HG03095 (cell line): ENCODE measurements at regions not wholly inside any gene's neighbourhood (a gene's known extent, or its start where the extent isn't known, plus 50 kb on each side); places are given as distances from the start of the nearest gene placed in this dataset.
"Not testable (repeated sequence)": the region's sequence is repeated elsewhere in the genome, so short reads cannot be mapped to it uniquely, and the experiment has no call there.

Experiments used
- ATAC-seq: cut with Tn5 transposase; IDR thresholded peaks from one replicate; pipeline ENCODE4 v1.9.1; 2021; ENCODE audit warnings: moderate library complexity; ENCODE audit not compliant: unreplicated experiment

DNA sequence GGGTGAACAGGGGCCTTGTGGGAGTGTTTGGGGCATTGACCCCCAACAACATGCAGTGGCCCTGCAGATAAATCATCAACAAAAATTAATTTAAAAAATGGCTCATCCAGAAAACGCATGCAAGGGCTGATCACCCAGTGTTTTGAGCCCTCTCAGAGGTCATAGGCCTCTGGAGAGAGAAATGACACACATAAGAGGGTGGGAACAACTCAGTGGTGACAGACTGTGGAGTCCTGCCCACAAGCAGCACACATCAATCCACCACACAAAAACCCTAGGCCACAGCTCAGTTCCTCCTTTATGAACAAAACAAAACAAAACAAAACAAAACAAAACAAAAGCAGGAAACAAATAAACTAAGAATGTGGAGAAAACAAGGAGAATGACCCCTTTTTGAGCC, 351.7 kb upstream of the SPHKAP start:
- ATAC-seq: no peak

DNA sequence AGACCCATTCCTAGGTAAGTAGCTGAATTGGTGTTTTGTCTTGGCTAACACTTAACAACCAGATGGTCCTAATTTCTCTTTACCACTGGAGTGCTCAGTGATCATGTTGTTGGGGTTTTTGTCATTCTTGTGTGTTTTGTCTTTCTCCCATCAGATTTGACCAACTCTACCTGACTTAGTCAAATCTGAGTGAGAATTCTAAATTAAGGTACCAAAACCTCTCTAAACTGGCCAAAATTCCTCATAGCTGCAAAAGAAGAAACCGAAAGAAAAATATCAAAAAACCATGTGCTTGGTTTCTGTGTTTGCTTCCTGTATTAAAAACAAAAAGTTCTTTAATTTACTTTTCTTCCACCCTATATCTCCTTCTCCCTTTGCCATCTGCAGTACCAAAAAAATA, 350.7 kb upstream of the SPHKAP start:
- no peak for ATAC-seq

DNA sequence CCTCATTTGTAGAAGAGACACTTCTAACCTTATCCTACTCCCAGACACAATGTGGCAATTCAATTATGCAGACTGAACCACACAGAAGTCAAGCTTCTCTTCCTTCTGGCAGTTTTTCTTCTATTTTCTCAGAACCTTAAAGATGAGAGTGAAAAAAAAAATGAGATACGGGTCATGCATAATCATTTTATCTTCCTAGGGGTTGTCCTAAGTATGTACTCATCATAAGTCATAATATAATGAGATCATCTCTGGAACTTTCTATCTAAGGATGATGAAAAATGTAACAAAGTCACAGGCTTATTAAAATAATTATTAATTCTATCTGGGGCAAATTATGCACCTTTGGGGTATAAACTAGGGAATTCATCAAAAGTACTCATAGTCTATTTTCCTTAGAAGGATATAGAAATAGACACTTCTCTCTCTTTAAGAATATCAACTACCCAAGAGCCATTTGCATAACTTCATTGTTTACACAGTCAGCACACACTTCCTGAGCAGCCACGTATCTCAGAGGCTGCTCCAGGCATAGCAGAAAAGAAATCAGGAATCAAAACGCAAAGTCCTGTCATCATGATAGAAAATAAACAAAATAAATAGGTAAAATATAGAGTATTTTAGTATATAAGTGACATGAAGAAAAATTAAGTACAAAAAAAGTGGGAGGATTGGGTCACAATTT, 345.9 kb upstream of the SPHKAP start:
- ATAC-seq: no peak

DNA sequence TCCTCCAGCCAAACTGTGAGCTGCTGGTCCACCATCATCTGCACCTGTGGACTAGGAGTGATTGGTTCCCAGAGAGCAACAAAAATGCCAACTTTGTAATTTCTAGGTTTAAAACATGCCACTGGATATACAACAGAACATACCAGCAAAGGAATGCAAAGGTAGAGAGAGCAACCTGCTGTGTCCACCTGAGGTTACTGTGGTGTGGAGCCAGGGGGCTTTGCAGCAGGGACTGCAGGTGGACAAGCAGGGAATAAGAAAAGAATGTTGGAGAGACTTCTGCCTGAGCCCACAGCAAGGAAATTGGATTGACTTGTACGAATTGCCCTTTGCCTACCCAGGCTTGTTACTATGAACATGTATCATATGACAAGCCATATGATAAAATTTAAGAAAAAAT, 345.2 kb upstream of the SPHKAP start:
- ATAC-seq: no peak

DNA sequence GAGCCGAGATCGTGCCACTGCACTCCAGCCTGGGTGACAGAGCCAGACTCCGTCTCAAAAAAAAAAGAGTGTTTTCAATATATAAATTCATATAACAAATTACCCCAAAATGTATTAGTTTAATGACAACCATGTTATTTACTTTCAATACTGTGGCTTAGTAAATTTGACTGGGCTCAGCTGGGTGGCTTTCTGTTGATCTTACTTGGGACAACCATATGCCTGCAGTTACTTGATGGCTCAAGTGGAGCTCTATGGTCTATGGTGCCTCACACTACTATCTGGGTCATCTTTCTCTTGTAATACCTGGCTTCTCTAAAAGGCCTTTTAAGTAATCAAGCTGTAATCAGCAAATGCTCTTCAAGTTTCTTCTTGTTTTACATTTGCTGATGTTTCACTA, 341.5 kb upstream of the SPHKAP start:
- no peak for ATAC-seq

DNA sequence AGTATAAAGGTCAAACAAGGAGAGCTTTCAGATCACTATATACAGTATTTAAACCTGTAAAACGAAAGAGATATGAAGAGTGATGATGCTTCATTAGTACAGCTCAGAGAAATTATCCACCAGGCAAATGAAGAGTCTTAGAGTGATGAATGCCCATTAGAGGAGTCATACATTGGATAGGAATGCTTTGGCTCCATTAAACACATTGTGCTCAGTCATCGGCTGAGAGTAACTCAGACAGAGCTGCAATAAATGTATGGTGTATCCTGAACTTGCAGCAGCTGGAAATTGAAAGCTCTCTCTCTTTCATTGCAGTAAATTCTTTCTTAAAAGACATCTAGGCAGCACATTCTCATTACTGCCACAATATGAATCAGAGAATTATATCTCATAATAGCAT, 340.8 kb upstream of the SPHKAP start:
- ATAC-seq: no peak

DNA sequence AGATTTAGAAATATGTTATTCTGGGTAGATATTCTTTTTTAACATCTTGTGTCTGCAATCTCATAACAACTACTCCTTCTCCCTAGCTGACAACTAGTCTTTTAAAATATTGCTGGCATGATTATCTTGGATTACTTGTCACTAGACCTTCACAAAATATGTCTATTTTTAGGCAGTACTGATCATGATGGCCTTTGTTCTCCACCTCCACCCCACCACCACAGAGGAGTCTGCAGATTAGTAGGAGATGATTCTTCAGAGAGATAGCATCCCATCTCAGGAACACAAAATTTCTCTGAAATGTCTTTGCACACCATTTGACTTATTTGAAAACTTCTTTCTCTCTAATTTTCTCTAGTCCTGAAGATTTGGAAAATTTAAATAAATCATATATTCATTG, 338.1 kb upstream of the SPHKAP start:
- no peak for ATAC-seq

DNA sequence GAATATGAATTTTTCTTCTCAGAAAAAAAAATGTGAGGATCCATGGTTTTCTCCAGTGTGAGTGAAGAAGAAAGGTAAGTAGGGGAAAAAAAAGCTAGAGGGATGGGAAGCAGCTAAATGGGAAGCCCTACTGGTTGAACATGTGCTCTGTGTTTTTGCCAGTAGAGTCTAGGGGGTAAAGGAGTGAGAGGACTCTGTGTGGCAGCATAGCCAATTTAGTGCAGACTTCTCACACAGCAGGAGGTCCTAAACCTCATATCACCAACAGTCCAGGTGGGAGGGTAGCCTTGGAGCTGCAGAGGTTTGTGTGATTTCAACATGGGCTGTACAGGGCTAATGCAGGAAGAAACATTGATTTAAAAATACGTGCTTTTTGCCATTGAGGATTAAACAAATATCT, 334.5 kb upstream of the SPHKAP start:
- no peak for ATAC-seq

DNA sequence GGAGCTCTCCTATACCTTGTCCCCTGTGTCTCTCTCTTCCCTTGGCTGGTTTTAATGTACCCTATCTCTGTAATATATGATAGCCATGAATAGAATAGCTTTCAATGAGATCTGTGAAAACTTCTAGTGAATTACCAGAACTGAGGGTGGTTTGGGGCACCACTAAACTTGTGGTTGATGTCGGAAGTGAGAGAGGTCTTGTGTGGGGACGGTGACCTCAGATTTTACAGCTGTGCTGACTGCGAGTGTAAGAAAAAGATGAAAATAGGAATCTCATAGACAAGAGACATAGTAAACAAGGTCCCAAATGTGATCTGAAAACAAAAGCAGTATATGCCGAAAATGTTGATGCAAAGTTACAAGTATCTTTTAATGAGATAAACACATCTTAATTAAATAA, 332.0 kb upstream of the SPHKAP start:
- ATAC-seq: not testable (repeated sequence)

DNA sequence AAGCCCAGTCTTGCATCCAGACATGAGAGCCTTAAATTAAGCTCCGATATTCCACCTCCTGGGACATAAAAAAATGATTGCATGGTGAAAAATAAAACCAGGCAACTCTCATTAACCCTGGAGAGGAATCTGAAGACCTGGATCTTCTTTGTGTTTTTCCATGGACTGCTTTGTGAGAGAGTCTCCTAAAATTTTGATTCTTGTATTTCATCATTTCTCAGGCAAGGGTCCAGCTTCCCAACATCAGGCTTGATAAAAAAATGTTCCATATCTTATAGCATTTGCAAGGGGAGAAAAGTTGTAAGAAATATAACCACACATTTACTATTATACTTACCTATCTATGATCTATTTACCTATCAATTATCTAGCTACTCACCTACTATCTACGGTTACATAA, 327.5 kb upstream of the SPHKAP start:
- no peak for ATAC-seq

DNA sequence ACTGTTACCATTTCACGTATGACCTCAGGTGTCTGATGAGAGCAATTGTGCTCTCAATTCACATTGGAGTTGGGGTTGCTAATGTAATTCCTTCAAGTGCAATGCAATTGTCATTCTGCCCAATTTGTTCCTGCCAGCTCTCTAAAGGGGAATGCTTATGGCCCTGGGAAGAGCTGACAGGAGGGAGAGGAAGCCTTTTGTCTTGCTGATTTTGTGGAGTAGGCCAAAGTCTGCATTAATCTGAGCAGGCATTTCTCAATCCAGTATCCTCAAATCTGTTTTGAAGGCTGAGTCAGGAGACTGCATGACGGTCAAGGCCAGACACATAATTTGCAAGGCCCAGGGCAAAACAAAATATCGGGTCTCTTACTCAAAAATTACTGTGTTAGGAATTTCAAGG, 326.4 kb upstream of the SPHKAP start:
- no peak for ATAC-seq

DNA sequence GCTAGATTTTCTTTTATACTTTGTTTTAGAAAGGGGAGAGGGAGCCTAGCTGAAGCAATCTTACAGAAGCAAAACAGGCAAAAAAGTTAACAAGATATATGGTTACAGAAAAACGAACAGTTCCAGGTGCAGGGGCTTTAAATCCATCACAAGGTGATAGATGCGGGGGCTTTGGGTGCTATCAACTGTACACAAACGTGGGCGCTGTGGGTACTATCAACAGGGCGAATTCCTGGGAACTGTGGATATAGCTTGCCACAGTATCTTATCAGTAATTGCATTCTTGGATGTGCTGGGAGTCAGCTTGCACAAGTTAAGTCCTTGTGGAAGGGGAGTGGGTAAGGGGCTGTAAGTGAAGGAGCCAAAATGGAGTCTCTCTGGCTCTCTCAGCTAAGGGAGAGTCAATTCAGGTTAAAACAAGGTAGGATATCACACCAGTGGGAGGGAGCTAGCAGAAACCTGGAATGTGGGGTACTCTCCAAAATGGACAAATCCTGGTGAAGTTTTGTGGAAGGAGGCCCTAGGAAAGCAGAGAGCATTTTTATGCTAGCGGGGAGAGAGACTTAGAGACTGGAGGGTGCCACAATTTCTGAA, 325.8 kb upstream of the SPHKAP start:
- ATAC-seq: no peak

DNA sequence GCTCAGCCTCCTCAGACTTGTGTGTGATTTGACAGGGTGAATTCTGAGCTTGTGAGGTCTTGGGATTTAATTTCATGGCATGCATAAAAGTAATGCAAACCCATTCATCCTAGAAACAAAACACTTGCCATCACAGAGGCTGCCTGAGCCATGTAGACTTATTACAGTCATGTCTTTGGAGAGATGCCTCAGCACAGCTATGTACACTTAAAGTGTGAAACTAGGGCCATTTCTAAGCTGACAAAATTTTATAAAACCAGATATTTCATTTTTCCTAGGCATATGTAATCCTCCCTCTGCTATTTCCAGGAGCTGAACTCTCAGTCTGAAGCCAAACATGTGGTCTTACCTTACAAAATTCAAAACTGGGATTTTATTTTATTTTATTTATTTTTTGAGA, 322.2 kb upstream of the SPHKAP start:
- ATAC-seq: no peak

DNA sequence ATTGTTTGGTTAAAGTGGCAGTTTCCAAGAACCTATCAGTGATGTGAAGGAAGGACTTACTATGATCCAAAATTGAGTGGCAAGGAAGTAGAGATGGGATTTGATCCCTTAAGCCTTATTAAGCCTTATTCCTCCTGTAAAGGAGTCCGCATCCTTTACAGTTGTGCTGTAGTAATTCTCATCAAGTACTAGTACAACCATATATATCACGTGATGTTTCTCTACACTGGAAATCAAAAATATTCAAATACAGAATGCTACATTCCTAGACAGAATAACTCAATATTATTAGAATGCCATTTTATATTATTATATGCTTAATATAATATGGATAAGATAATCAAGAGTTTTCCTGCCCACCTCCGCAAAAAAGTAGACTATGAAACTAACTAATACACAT, 312.4 kb upstream of the SPHKAP start:
- no peak for ATAC-seq

DNA sequence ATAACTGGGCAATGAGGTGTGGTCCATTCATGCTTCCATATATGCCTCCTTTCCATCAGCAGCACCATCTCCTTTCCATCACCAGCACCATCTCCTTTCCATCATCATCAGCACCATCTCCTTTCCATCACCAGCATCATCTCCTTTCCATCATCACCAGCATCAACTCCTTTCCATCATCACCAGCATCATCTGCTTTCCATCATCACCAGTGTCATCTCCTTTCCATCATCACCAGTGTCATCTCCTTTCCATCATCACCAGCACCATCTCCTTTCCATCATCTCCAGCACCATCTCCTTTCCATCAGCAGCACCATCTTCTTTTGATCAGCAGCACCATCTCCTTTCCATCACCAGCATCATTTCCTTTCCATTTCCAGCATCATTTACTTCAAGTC, 297.5 kb upstream of the SPHKAP start:
- no peak for ATAC-seq

DNA sequence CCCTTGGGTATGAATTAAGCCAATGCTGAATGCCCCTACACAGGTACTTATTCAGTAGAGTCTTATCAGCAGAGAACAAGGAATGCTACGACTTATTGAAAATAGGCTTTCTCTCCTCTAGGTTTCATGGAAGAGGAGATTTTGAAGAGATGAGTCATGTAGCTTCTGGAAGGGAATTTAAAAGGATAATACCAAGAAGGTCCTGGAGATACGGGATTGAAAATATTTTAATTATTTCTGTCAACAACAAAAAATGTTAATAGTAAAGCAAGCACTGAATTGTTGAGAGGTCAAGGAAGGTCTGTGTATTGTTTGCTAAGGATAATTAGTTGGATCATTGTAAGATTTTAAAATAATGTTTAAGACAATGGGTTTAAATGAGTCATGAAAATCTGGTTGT, 293.0 kb upstream of the SPHKAP start:
- ATAC-seq: no peak

DNA sequence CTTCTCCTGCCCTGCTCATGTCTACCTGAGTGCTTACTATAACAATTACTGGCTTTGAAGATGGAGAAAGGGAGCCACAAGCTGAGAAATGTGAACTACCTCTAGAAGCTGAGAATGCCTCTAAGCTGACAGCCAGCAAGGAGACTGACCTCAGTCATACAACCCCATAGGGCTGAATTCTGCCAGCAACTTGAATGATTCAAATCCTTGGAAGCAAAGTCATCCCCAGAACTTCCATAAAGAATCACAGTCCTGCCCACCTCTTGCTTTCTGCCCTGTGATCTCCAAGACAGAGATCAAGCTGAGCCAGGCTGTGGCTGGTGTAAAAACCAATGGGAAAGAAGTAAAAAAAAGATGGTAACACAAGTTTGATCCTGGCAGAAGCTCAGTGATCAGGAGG, 288.2 kb upstream of the SPHKAP start:
- no peak for ATAC-seq

DNA sequence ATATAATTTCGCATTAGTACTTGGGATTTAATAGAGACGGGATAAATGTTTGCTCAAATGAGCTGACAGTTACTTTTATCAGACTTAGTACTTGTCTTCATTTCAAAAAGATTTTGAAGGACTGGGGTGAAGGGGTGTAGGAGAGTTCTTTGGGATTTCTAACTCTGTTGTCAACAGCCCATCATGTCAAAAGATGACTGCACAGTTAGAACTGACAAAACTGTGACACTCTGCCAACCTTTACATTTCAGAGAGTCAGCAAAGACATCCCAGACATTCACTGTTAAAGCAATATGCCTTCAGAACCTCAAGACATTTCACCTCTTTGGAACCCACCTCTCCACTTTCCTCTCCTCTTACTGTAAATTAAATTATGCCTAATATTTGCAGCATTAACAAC, 285.4 kb upstream of the SPHKAP start:
- no peak for ATAC-seq

DNA sequence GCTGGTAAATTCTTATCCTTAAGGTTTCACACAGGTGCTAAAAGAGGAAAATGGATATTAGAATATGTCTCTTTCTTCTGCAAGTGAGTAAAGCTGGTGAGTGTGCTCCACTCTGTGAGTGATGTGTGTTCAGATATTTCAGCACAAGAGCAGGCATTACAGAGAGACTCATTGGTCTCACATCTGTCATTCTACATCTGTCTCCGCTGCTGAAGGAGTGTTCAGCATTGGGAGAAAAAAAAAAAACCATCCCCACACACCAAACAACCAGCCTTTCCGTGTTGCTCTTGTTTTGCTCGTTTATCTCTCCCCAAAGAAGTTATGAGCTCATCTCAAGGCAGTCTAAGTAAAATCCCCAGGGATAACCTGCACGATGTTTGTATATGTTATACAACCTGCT, 283.9 kb upstream of the SPHKAP start:
- ATAC-seq: no peak

DNA sequence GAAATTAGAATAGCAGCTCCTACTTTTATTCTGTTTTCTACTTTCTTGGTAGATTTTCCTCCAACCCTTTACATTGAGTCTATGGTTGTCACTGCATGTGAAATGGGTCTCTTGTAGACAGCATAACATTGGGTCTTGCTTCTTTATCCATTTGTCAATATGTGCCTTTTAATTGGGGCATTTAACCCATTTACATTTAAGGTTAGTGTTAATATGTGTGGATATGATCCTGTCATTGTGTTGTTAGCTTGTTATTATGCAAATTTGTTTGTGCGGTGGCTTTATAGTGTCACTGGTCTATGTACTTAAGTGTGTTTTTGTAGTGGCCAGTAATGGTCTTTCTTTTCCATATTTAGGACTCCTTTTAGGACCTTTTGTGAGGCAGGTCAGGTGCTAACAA, 276.9 kb upstream of the SPHKAP start:
- ATAC-seq: no peak

DNA sequence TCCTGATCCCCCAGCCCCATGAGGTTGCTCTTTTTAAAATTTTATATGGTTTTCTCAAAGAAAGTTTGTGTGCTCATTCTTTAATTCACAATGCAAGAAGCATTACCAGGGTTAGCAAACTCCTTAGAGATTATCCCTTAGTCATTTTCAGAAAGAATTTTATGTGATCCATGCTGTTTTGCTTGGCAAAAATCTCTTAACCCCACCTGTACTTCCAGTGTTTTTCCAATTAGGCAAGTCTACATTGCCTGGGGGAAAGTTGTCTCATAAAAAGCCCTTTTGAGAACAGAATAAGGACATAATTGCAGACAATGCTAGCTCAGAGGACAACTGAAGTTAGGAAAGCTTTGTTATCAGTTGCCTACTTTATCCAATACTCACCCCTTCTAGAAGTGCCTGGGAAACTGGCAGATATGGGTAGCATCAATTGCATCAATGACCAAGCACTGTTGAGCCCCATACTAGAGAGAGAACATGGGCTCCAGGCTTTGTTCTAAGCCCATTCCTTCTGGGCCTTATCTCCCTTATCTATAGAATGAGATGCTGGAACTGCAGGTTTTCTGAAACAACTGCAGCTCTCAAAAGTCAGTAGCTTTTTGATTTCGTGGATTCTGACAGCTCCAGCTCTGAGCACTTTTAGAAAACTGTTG, 265.9 kb upstream of the SPHKAP start:
- ATAC-seq: no peak

DNA sequence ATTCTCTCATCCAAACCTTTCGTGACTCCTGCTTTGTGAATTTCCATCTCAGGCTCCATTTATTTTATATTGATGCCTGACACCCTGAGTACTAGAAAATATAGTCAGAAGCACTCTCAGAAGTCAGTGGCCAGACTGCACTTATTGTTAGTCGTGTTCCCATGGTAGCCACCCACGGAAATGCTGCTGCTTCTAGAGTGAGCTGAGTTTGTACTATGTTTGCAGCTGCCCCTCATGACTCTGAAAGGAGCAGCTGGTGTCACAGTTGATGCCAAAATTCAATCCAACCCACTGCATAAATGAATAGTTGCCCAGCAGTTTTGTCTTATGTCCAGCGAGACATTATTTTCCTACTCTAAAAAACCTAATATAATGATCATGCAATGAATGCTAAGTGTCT, 265.2 kb upstream of the SPHKAP start:
- ATAC-seq: no peak

DNA sequence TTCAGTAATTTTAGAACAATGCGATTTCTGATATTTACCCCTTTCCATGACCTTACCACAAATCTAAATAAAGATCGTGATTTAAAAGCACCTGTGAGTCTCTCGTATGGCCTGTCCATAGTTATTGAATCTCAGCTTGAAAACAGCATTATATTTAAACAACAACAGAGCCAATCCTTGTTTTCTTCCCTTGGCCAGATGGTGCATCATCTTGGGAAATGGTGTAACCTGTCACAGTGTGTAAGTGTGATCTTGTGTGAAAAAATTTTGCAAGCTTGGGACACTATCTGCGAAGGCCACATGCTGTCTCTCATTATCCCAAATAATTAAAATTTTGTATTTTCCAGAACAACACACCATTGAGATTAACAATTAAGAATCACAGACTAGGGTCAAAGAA, 262.7 kb upstream of the SPHKAP start:
- ATAC-seq: no peak
